HL-60 (cell line): ENCODE measurements at regions not wholly inside any gene's neighbourhood (a gene's known extent, or its start where the extent isn't known, plus 50 kb on each side); places are given as distances from the start of the nearest gene placed in this dataset.
"Not testable (repeated sequence)": the region's sequence is repeated elsewhere in the genome, so short reads cannot be mapped to it uniquely, and the experiment has no call there.

ENCODE experiments used
- DNase-seq, 2 experiments: peaks; one replicate each; pipeline ENCODE4 v3.0.0-alpha.2; 2010 to 2020; ENCODE audit warnings: low read depth in 1 of 2, low spot score in 1 of 2
- H3K27ac ChIP-seq: fragments of 250-450 bp; sonication (Bioruptor Pico); replicated peaks from 2 replicates; pipeline ENCODE4 v1.5.1; 2020; ENCODE audit warnings: mild to moderate bottlenecking, moderate library complexity
- H3K27me3 ChIP-seq: fragments of 250-450 bp; sonication (Bioruptor Pico); 2 replicates; pipeline ENCODE4 v1.5.1; 2021; ENCODE audit warnings: mild to moderate bottlenecking, moderate library complexity; ENCODE audit not compliant: insufficient read depth, poor library complexity, severe bottlenecking
- H3K4me3 ChIP-seq: replicated peaks from 2 replicates; pipeline ENCODE4 v1.5.1; 2011; ENCODE audit warnings: mild to moderate bottlenecking, control low read depth, low read length; ENCODE audit not compliant: insufficient read depth
- REST ChIP-seq: IDR thresholded peaks from 2 replicates; pipeline ENCODE4 v1.6.1; 2012; ENCODE audit warnings: low read depth; ENCODE audit not compliant: insufficient replicate concordance
- SPI1 ChIP-seq: IDR thresholded peaks from 2 replicates; pipeline ENCODE4 v1.6.1; 2012; ENCODE audit warnings: low read depth, mild to moderate bottlenecking, borderline replicate concordance

DNA sequence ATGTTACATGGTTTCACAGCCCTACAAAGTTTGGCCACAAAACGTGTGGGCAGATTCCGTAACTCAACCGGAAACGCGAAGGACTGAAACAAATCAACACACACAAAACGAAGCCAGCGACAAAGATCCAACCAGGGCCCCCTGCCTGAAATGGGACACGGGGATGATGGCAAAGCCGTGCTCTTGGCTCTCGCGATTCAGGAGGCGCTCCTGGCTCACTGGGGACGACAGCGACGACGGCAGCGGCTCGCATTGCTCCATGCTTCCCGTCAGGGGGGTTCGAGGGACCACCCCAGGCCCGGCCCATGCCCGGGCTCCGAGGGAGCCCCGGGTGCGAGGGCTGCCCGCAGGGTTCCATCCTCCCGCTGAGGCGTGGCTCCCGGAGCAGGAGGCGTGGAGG is 4786.8 kb upstream of the OR11H1 start:
- H3K27ac ChIP-seq: no peak overlapping the region
- H3K4me3 ChIP-seq: no peak overlapping the region
- DNase-seq: no peak
- H3K27me3 ChIP-seq: no peaks in the 10 kb centered on the region
- TF ChIP-seq SPI1 (no peak), REST (no peak)

DNA sequence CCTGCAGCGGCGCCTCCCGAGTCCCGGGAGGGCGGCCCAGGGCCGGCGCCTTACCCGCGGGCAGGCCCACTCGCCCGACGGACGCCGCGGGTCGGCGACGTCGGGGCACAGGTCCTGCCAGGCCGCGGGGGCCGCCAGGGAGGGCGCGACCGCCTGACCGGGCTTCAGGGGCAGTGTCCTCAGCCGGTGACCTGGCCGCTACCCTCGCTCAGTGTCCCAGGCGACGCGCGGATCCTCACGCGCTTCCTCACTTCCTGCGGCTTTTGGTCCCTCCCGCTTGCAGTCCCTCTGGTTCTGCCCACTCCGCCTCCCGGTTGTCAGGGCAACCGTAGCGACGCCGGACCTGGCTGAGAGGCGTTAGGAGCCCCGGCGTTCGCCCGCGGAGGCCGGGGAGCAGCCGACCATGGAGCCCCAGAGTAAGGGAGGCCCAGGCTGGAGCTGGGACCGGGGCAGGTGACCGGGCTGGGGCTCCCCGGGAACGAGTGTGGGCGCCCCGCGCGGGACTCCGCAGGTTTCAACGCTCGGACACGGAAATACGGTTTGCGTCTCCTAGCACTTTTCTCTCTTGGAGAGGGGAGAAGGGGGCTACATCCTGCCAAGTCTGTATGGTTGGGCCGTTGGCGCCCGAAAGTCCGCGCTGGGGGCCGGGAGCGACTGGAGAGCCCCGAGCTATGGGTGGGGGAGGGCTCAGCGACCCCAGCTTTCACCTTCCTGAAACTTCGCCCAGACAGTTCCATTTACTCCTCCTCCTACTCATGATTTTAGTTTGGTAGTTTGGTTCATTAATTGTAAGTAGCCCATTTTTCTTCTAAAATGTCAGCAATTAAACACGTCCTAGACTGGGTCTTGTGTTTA is 4786.0 kb upstream of the OR11H1 start:
- not testable (repeated sequence) for H3K27me3 ChIP-seq, DNase-seq, H3K4me3 ChIP-seq, H3K27ac ChIP-seq

DNA sequence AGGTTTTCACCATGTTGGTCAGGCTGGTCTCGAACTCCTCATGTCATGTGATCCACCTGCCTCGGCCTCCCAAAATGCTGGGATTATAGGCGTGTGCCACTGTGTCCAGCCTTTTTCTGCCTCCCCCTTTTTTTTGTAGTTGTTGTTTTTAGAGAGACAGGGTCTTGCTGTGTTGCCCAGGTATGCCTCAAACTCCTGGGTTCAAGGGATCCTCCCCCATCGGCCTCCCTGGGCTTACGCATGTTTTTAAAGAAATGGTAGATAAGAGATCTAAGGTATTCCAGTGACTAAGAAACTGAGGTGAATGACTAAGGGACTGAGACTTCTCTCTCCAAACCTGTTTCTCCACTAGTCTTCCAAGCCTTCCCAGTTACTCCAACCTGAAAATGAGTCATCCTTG is 4781.6 kb upstream of the OR11H1 start:
- DNase-seq, H3K27me3 ChIP-seq, H3K4me3 ChIP-seq, H3K27ac ChIP-seq: not testable (repeated sequence)

DNA sequence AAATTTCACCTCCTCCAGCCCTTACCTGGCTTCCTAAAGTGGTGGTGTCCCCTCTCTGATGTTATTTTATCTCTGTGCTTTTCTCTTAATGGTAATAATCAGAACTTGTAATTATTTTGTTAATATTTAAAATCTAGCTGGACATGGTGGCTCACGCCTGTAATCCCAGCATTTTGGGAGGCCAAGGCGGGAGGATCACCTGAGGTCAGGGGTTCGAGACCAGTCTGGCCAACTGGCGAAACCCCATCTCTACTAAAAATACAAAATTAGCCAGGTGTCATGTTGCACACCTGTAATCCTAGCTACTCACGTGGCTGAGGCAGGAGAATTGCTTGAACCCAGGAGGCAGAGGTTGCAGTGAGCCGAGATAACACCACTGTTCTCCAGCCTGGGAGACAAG is 4780.8 kb upstream of the OR11H1 start:
- not testable (repeated sequence) for H3K4me3 ChIP-seq, H3K27ac ChIP-seq, DNase-seq

GRCh38 chr22:10748751-10749150 is 4779.2 kb upstream of the OR11H1 start:
- not testable (repeated sequence) for H3K27ac ChIP-seq, H3K4me3 ChIP-seq, DNase-seq, H3K27me3 ChIP-seq

More for the DNA sequence above, 4780.8 kb upstream of the OR11H1 start:
- not testable (repeated sequence) for H3K27me3 ChIP-seq

DNA sequence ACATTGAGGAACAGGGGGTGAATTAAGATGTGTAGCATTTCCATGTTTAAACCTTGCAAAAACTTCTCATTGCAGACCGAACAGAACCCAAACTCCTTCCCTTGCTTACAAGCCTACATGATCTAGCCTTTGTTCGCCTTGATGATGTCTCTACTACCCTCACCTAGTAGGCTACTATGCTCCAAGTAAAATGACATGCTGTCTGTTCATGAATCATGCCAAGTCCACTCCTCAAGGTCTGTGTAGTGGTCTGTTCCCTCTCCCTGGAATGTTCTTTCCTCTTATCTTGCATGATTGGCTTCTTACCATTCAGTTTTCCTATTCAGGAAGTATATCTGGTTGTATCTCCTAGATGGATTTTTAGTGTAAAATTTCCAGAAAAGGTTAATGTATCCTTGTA is 4778.6 kb upstream of the OR11H1 start:
- not testable (repeated sequence) for H3K27me3 ChIP-seq, H3K4me3 ChIP-seq, DNase-seq, H3K27ac ChIP-seq

DNA sequence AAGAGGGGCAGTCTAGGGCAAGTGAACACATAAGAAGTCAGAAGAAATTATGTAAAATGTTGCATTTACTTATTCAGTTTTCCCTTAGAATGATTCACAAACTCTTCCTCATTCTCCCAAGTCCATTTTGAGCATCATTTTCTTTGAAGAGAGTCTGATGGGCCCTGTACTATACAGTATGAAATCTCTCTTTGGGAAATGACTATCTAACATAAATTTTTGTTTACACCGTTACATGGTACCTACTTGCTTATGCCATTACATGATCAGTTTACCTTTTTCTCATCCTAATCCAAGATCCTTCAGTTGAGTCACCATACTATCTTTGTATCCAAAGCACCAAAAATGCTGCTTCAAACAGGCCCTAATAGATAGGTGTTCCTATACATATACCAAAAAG is 4774.4 kb upstream of the OR11H1 start:
- not testable (repeated sequence) for H3K27me3 ChIP-seq, H3K27ac ChIP-seq, DNase-seq, H3K4me3 ChIP-seq

DNA sequence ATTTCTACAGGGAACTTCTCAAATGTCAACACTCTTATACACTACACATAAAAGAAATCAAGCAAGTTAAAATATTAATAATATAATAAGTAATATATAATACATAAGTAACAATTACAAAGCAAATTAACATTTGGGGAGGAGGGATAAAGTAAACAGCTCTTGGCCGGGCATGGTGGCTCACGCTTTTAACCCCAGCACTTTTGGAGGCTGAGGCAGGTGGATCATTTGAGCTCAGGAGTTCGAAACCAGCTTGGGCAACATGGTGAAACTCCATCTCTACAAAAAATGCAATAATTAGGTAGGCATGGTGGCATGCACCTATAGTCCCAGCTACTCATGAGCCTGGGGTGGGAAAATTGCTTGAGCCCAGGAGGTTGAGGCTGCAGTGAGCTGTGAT is 4772.6 kb upstream of the OR11H1 start:
- H3K27ac ChIP-seq, DNase-seq, H3K4me3 ChIP-seq, H3K27me3 ChIP-seq: not testable (repeated sequence)

DNA sequence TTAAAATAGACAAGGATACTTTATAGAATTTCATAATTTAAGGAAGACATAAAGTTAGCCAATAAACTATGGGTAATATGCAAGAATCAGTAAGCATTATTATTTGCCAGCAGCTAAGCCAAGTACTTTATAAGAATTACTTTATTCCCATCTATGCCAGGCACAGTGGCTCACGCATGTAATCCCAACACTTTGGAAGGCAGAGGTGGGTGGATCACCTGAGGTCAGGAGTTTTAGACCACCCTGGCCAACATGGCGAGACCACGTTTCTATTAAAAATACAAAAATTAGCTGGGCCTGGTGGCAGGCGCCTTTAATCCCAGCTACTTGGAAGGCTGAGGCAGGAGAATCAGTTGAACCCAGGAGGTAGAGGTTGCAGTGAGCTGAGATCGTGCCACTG is 4767.6 kb upstream of the OR11H1 start:
- DNase-seq, H3K27me3 ChIP-seq, H3K27ac ChIP-seq, H3K4me3 ChIP-seq: not testable (repeated sequence)

DNA sequence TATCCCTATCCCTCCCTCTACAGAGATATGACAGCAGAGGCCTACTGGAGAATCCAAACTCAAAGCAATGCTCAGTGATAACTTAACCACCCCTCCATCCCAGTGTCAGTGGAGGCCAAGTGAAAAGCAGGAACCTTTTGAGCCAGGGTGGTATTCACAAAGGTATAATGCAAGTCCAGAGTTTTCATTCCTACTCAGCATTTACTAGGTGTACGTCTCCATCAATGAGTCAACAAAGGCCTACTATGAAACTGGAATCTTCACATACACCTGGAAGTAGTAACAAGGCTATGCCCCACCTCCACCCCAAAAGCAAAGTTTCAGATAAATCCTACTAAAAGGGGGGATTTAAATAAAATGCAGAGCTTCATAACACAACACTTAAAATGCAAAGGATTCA is 4761.7 kb upstream of the OR11H1 start:
- H3K27ac ChIP-seq, H3K4me3 ChIP-seq, H3K27me3 ChIP-seq: not testable (repeated sequence)

DNA sequence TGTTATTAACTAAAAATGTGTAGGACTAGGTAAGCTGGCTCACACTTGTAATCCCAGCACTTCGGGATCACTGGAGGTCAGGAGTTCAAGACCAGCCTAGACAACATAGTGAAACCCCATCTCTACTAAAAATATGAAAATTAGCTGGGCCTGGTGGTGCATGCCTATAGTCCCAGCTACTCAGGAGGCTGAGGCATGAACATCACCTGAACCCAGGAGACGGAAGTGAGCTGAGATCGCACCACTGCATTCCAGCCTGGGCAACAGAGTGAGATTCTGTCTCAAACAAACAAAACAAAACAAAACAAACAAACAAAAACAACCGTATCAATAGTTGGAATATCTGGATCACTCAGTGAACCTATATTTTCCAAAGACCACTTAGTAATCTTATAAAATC is 4759.1 kb upstream of the OR11H1 start:
- not testable (repeated sequence) for H3K27ac ChIP-seq, H3K27me3 ChIP-seq, H3K4me3 ChIP-seq

More for the DNA sequence above, 4761.7 kb upstream of the OR11H1 start:
- not testable (repeated sequence) for DNase-seq

DNA sequence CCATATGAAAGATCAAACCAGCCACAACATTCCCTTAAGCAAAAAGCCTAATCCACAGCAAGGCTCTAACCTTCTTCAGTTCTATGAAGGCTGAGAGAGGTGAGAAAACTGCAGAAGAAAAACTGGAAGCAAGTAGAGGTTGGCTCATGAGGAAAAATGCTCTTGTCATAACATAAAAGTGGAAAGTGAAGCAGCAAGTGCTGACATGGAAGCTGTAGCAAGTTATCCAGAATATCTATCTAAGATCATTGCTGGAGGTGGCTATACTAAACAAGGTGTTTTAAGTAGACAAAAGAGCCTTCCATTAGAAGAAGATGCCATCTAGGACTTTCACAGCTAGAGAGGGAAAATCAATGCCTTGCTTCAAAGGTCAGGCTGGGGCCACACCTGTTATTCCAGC is 4756.2 kb upstream of the OR11H1 start:
- H3K4me3 ChIP-seq, H3K27me3 ChIP-seq, H3K27ac ChIP-seq, DNase-seq: not testable (repeated sequence)

More for the DNA sequence above, 4759.1 kb upstream of the OR11H1 start:
- DNase-seq: not testable (repeated sequence)

GRCh38 chr22:10773341-10773740 is 4754.7 kb upstream of the OR11H1 start:
- not testable (repeated sequence) for DNase-seq, H3K4me3 ChIP-seq, H3K27ac ChIP-seq, H3K27me3 ChIP-seq
